Thoracic aorta (tissue), 2 donors: ENCODE measurements at regions not wholly inside any gene's neighbourhood (a gene's known extent, or its start where the extent isn't known, plus 50 kb on each side); places are given as distances from the start of the nearest gene placed in this dataset.

ENCODE experiments used
- ATAC-seq: fragments of 150-250 bp; one replicate; pipeline ENCODE4 v1.8.0; 2017; ENCODE audit warnings: low read depth; ENCODE audit not compliant: insufficient number of reproducible peaks, low FRiP score
- DNase-seq: peaks from one replicate; pipeline ENCODE4 v3.0.0-alpha.2; 2020; ENCODE audit warnings: low spot score
- H3K27ac ChIP-seq, 2 donors: fragments of 200-600 bp; sonication (generic); 1 replicate in 1 of 2; 2 replicates in 1 of 2; pipeline ENCODE4 v1.5.1; 2016; ENCODE audit warnings: mild to moderate bottlenecking in 2 of 2, moderate library complexity in 2 of 2
- H3K27me3 ChIP-seq: fragments of 200-600 bp; sonication (generic); replicated peaks from 2 replicates; pipeline ENCODE4 v1.6.0; 2016; ENCODE audit warnings: mild to moderate bottlenecking; ENCODE audit not compliant: insufficient read depth
- H3K36me3 ChIP-seq: fragments of 200-600 bp; sonication (generic); one replicate; pipeline ENCODE4 v1.5.1; 2016
- H3K4me1 ChIP-seq, 2 donors: fragments of 200-600 bp; sonication (generic); 1 replicate in 1 of 2; 2 replicates in 1 of 2; pipeline versions ENCODE4 v1.5.1 to v1.6.0; 2016; ENCODE audit warnings: low read depth in 2 of 2, mild to moderate bottlenecking in 1 of 2; ENCODE audit not compliant: control insufficient read depth in 1 of 2
- H3K4me3 ChIP-seq: fragments of 200-600 bp; sonication (generic); 2 replicates; pipeline ENCODE4 v1.5.1; 2016; ENCODE audit warnings: mild to moderate bottlenecking
- H3K9me3 ChIP-seq: fragments of 200-600 bp; sonication (generic); 2 replicates; pipeline ENCODE4 v1.5.1; 2016
- CTCF ChIP-seq: fragments of 200-600 bp; sonication (generic); IDR thresholded peaks from one replicate; pipeline ENCODE4 v1.5.1; 2019; ENCODE audit warnings: antibody characterized with exemption

- no peak for ATAC-seq
- TF ChIP-seq CTCF = no peak
- no peak overlapping the region for H3K27ac ChIP-seq
Observed at GRCh38 chr1:56326056-56326455, 253.3 kb downstream of the PLPP3 start.

GRCh38 chr1:56324504-56324903, 254.9 kb downstream of the PLPP3 start:
- H3K36me3 ChIP-seq = no peaks in the 10 kb centered on the region
- no peak for ATAC-seq

More at GRCh38 chr1:56326056-56326455, 253.3 kb downstream of the PLPP3 start:
- Histone ChIP-seq H3K36me3 (no peaks in the 10 kb centered on the region), H3K4me3 (no peak overlapping the region), H3K9me3 (no peaks in the 10 kb centered on the region), H3K27me3 (no peaks in the 10 kb centered on the region), H3K4me1 (peaks cover 5 to 9% of the 10 kb centered on the region in 2 donors)
- no peak for DNase-seq

GRCh38 chr1:56322211-56322610, 257.2 kb downstream of the PLPP3 start:
- Histone ChIP-seq H3K27me3 (no peaks in the 10 kb centered on the region), H3K4me1 (peaks cover 2 to 20% of the 10 kb centered on the region in 2 donors), H3K36me3 (no peaks in the 10 kb centered on the region), H3K4me3 (no peak overlapping the region), H3K27ac (no peak overlapping the region), H3K9me3 (no peaks in the 10 kb centered on the region)
- DNase-seq = no peak
- no peak for ATAC-seq
- no peak for TF ChIP-seq CTCF

More at GRCh38 chr1:56324504-56324903, 254.9 kb downstream of the PLPP3 start:
- H3K4me1 ChIP-seq = peaks cover 2 to 20% of the 10 kb centered on the region in 2 donors
- TF ChIP-seq CTCF = no peak
- no peak for DNase-seq
- H3K27ac ChIP-seq = no peak overlapping the region
- no peak overlapping the region for H3K4me3 ChIP-seq
- H3K27me3 ChIP-seq = no peaks in the 10 kb centered on the region
- no peaks in the 10 kb centered on the region for H3K9me3 ChIP-seq

- no peak for ATAC-seq
Observed at GRCh38 chr1:56321150-56321490, 258.2 kb downstream of the PLPP3 start.

GRCh38 chr1:56320464-56321149, 258.8 kb downstream of the PLPP3 start:
- H3K27ac ChIP-seq = no peak overlapping the region
- no peak overlapping the region for H3K4me3 ChIP-seq
- DNase-seq (no peak), ATAC-seq (no peak)
- peaks cover 0 to 12% of the 10 kb centered on the region in 2 donors for H3K4me1 ChIP-seq
- no peak for TF ChIP-seq CTCF
- H3K27me3 ChIP-seq = no peaks in the 10 kb centered on the region
- no peaks in the 10 kb centered on the region for H3K9me3 ChIP-seq
- H3K36me3 ChIP-seq = no peaks in the 10 kb centered on the region

More at GRCh38 chr1:56321150-56321490, 258.2 kb downstream of the PLPP3 start:
- no peak for TF ChIP-seq CTCF
- DNase-seq = no peak
- Histone ChIP-seq H3K27ac (no peak overlapping the region), H3K4me1 (peaks cover 0 to 17% of the 10 kb centered on the region in 2 donors), H3K9me3 (no peaks in the 10 kb centered on the region), H3K36me3 (no peaks in the 10 kb centered on the region), H3K4me3 (no peak overlapping the region), H3K27me3 (no peaks in the 10 kb centered on the region)
